Activated T-helper 9 cell treated with anti-CD3 and anti-CD28 coated beads, Interleukin-2, amount 50 U/mL, for 16 hours (primary cell): ENCODE measurements at regions not wholly inside any gene's neighbourhood (a gene's known extent, or its start where the extent isn't known, plus 50 kb on each side); places are given as distances from the start of the nearest gene placed in this dataset.

Source experiments
- DNase-seq: peaks from one replicate; pipeline ENCODE4 v3.0.0-alpha.2; 2020; ENCODE audit warnings: low read depth

DNA sequence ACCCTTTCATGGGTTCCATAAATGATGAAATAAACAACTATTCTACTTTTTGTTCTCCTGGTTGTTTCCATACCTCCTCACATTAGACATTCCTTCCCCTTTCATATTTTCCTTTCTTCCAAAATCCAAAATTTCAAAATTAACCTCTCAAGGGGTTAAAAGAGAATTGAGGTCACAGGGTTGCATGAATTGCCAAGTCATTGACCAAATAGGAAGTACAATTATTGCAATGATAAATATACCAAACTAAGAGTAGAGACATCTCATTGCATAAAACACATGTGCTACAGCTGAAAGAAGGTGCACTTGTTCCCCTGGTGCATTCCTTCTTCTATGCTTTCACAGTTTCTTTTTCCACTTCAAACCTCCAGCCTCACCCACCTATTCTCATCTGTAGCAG, 136.1 kb downstream of the KCTD12 start:
- no peak for DNase-seq

DNA sequence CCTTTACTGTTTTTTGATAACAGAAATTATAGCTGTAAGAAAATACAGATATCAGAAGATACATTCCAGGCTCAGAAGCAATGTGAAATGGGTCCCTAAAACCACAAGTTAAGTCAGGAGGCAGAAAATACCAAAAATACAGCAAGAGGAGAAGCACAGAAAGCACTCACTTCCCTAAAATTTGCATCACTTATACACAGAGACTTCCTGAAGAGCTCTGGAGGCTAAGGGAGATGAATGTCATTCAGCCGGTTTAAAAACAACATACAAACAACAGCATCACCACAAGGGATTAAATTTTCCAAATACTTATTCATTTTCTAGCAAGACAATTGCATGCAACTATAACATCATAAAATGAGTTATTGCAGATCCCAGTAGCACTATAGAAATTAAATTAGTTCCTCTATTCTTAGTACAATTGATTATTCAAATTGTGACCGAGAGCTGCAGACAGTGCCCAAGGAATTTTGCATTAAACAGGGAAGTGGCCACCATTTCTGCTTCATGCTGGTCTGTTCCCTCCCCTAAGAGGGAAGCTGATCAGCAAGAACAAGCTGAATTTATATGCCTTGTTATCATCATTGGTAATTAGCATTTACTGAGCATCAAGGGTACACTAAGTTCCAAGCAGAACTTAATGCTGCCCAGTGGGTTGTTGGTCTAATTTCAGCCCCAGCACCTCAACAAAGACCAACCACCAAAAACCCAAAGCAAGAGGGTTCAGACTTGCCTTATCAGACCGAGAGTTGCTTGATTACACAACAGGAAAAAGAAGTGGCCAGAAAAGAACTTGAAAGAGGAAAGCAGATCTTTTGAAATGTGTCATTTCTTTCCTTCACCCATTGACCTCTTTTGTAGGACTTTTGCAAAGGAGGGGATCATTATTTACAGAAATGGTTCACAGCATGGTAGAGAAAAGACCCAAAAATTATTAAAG, 140.7 kb downstream of the KCTD12 start:
- DNase-seq = no peak

GRCh38 chr13:76741624-76742023, 144.6 kb downstream of the KCTD12 start:
- DNase-seq = no peak

DNA sequence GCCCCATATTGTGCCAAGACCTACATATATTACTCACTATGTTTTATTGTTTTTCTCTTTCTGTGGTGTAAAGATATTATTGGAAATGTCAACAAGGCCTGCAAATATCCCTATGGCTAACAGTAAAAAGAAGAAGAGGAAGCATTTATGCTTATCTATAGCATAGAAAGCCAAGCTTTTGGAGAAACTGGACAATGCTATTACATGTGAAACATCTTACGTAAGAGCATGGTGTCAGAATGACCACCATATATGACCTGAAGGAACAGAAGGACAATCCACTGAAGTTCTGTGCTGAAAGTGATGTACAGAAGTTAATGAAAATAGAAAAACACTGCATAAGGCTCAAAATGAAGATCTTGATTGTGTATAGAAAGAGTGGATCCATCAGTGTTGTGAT, 145.2 kb downstream of the KCTD12 start:
- DNase-seq = no peak

DNA sequence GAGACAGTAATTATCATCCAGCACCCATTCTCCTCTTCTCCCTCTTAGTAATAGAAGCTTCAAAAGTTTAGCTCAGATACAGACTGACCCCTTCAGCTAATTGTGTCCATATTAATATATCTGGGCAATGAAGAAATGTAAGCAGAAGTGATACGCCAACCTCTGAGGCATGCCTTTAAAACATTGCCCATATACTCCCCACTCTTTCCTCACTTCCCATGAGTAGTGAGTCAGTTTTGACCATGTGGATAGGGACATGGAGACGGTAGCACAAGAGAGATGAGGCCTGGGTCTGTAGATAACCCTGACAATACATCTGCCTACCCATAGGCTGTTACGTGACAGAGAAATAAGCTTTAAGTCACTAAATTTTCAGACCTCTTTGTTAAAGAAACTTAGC, 147.6 kb downstream of the KCTD12 start:
- DNase-seq = no peak

- no peak for DNase-seq
These were observed 148.7 kb downstream of the KCTD12 start for GRCh38 chr13:76737526-76737925.

DNA sequence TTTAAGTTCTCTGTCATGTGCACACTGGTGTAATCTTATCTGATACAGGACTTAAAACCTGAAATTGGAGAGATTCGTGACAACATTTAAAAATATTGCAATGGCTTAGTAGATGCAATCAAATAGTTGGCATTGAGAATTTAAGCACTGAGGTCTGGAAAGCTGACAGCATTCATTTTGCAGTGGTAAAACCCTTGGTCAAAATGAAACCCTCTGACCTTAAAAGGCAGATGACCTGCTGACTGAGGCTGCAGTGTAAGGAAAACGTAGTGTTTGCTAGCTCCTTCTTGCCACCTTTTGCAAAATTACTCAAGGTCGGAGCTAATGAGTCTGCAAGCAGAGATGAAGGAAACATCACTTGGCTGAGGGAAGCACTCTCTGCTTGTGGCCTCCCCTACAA, 150.6 kb downstream of the KCTD12 start:
- no peak for DNase-seq

GRCh38 chr13:76733671-76734070, 152.5 kb downstream of the KCTD12 start:
- no peak for DNase-seq

GRCh38 chr13:76732367-76732766, 153.8 kb downstream of the KCTD12 start:
- DNase-seq = no peak

GRCh38 chr13:76730220-76730619, 156.0 kb downstream of the KCTD12 start:
- DNase-seq = no peak

DNA sequence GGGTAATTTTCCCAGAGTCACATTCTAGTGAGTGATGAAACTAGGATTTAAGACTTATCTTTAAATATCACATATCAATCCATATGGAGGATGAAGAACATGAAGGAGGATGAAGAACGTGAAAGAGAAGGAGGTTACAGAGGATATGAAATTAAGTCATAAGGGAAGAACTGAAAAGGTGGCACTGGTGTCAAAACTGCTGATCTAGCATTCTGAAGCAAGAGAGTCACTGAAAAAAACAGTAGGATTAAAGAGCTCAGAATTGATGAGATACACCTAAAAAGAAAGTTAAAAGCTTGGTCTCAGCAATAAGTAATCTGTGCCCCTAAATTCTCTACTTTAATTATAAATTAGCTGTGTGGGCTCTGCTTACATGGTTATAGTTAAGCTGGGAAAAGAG, 156.5 kb downstream of the KCTD12 start:
- no peak for DNase-seq

DNA sequence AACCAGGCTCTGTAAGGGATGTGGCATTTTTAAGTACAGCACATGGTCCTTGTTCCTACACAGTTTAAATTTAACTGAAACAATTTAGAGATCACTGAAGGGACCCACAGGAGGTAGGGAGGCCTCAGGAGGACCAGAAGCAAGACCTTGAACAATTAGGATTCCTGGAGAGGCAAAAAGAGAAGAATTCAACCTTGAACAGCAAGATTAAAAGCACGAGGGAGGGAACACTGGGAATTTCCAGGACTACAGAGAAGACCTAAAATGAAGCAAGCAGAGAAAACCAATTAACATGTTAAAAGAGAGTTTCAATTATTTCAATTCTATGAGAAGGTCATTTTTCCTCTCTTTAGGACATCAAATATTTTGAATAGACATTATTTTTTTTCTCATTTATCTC, 160.3 kb downstream of the KCTD12 start:
- no peak for DNase-seq

- no peak for DNase-seq
These were observed 161.0 kb downstream of the KCTD12 start for GRCh38 chr13:76725211-76725610.

GRCh38 chr13:76724421-76724820, 161.8 kb downstream of the KCTD12 start:
- DNase-seq = no peak

DNA sequence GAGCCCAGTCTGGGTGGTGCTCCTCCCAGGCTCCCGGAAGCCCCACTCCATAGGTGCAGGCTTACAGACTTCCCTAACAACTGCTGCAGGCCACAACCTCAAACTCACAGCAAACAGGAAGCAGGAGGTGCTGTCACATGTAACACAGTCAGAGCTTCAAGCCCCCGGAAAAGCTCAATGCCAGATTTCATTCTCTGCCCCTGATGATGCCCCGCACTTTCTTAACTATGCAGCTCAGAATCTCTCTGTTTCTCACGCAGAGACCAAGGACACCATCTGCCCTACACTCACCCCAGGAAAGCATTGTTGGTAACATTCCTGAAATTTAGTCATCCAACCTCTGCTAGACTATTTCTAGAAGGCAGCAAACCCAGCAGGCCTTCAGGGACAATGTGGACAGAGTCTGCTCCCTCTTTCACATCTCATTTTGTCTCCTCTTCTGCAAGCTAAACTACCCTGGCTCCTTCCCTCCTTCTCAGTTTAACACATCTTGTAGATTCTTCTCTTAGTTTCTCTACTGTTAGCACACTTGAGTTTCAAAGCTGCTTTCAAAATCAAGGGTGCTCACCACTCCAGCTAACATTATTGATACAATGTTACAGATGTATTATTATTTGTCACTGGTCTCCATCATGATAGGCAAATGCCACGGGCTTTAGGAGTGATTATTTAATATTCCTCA, 162.5 kb downstream of the KCTD12 start:
- DNase-seq = no peak

DNA sequence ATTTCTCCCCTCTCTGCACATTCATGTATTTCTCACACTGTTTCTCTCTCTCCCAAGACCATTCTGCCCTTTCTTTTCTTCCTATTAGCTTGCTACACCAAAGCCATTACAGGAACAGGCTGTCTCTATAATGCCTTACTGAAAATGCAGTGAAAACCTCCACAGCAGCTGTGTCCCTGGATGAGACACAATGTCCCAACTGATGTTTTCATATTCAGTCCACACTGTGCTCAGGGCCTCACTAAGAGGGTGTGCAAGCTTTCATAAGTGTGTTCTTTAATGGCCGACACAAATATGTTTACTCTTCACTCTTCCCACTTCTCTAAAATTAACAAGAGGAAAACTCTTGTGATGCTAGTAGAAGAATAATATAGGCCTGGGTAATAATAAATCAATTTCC, 163.4 kb downstream of the KCTD12 start:
- DNase-seq = no peak

GRCh38 chr13:76720821-76721220, 165.4 kb downstream of the KCTD12 start:
- DNase-seq = no peak

- no peak for DNase-seq
These were observed 165.8 kb downstream of the KCTD12 start for GRCh38 chr13:76720416-76720815.

DNA sequence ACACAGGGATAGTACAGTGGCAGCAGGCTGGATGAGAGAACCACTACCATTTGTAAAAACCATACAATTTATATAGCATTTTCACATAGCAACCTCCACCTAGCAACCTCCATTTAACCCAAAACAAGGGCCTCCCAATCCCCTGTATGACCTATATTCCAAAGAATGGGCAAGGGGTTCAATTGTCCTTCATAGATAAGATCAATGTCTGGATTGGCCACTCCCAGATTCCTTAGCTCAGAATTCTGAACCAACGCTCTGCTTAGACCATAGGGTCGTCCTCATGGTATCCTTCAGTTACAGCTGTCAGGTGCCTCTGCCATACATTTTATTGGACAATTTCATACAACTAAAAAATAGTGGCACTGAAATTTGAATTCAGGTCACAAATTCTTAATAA, 166.2 kb downstream of the KCTD12 start:
- DNase-seq = no peak

DNA sequence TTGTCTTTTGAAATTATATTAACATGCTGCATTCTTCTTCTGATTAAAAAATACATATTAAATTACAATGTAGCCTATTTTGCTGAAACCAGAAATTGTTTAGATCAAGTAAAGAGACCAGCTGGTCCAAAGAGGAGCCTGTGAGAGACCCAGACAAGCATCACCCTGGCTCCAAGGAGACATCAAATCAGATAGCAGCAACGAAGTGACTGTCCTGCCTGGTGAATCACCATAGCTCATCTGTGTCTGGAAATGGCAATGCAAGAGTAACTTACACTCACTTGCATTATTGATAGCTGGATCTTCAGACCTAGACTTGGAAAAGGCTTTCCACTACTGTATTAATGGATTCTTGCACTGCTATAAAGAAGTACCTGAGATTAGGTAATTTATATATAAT, 169.1 kb downstream of the KCTD12 start:
- DNase-seq = no peak

DNA sequence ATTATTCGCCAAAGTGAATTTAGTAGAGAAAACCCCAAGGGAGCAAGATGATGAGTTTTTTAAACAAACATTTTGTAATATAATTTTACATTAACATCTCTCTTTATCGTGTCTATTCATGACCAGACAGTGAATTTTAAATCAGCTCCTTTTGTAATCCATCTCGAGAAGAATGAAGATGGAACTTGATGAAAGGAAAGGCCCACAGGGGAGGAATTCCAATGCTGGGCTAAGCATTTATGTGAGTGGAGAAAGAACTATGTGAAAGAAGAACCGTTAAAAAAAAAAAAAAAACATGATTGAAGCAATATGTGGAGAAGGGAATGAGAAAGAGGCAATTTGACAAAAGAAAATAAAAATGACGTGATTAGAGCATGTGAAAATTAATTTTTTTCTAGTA, 170.6 kb downstream of the KCTD12 start:
- no peak for DNase-seq

- no peak for DNase-seq
These were observed 171.1 kb downstream of the KCTD12 start for GRCh38 chr13:76715075-76715474.

DNA sequence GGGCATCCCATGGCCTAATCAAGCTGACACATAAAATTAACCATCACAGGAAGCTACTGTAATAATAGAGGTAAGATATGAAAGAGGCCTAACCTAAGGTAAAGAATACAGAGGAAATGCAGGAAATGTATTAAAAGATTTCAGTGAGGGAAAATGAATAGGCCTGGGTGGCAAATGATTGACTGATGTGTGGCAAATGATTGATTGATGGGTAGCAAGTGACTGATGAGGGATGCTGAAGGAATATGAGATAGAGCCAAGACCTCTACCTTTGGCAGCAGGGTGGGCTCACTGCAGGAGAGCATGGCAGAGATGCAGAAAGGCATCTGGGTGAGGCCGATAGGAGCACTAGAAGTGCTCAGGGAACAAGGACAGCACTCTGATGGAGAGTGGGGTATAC, 172.9 kb downstream of the KCTD12 start:
- DNase-seq = no peak
